B cell (primary cell): ENCODE measurements at regions not wholly inside any gene's neighbourhood (a gene's known extent, or its start where the extent isn't known, plus 50 kb on each side); places are given as distances from the start of the nearest gene placed in this dataset.

ENCODE experiments used
- EZH2 ChIP-seq: IDR thresholded peaks from 2 replicates; pipeline ENCODE4 v1.6.1; 2012; ENCODE audit warnings: borderline replicate concordance, low read depth, mild to moderate bottlenecking, moderate library complexity, low read length; ENCODE audit not compliant: insufficient read depth, poor library complexity, severe bottlenecking
- TF ChIP-seq, protein P1 (sequence below): fragments of 200-600 bp; IDR thresholded peaks from one replicate; pipeline ENCODE4 v1.8.0; 2022; ENCODE audit warnings: antibody characterized with exemption, mild to moderate bottlenecking

DNA sequence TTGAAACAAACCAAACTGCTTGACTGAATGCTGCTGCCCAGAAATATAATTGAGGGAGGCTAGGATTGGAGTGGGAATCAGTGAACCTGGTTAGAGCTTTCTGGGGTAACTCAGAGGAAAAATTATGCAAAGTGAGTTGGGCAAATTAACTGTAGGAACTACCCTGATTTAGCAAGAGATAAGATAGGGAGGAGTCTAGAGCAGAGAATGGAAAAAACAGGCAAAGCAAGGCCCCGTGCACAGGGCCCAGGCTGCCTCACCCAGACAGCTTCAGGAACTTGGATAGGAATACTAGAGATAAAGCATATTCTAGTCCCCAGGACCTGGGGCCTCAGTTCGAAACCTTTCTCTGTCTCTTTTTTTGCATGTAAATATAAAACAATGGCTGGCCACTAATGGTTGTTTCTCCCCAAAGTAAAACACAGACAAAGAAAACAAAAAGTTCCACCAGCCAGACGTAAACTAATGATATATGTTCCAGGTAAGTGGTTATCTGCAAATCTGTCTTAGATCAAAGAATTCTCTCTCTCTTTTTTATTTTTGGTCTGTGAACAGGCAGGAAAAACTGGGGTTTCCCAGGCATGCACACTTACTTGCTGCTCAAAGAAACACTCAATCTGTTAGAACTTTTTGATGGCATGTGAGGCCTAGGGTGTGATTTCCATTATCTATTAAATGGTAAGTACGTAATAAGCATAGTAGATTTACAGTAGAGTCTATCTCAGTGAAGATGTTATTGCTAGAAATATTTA, 168.1 kb upstream of the MAP3K1 start:
- TF ChIP-seq, protein P1, sequence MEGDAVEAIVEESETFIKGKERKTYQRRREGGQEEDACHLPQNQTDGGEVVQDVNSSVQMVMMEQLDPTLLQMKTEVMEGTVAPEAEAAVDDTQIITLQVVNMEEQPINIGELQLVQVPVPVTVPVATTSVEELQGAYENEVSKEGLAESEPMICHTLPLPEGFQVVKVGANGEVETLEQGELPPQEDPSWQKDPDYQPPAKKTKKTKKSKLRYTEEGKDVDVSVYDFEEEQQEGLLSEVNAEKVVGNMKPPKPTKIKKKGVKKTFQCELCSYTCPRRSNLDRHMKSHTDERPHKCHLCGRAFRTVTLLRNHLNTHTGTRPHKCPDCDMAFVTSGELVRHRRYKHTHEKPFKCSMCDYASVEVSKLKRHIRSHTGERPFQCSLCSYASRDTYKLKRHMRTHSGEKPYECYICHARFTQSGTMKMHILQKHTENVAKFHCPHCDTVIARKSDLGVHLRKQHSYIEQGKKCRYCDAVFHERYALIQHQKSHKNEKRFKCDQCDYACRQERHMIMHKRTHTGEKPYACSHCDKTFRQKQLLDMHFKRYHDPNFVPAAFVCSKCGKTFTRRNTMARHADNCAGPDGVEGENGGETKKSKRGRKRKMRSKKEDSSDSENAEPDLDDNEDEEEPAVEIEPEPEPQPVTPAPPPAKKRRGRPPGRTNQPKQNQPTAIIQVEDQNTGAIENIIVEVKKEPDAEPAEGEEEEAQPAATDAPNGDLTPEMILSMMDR, result no peak
- TF ChIP-seq EZH2, result no peak
